ENCODE measurements at regions not wholly inside any gene's neighbourhood (a gene's known extent, or its start where the extent isn't known, plus 50 kb on each side); places are given as distances from the start of the nearest gene placed in this dataset.

GRCh38 chr4:41408859-41409593 lies 128.9 kb upstream of the LIMCH1 start:
- Histone ChIP-seq H3K9me3 (ENCODE audit: low read length) (no peaks in the 10 kb centered on the region), H3K27me3 (ENCODE audit: insufficient read depth, low read length) (no peaks in the 10 kb centered on the region), H3K4me3 (ENCODE audit: low read length) (no peak overlapping the region), H3K4me1 (ENCODE audit: insufficient read depth, low read length) (no peaks in the 10 kb centered on the region), H3K36me3 (ENCODE audit: insufficient read depth, low read length) (no peaks in the 10 kb centered on the region), H2AFZ (ENCODE audit: low read depth, low read length) (no peak overlapping the region)

GRCh38 chr4:41409594-41409895 lies 128.4 kb upstream of the LIMCH1 start:
- H2AFZ ChIP-seq (ENCODE audit: low read depth, low read length), result no peak overlapping the region

GRCh38 chr4:41410049-41410448 lies 127.9 kb upstream of the LIMCH1 start:
- Histone ChIP-seq H2AFZ (ENCODE audit: low read depth, low read length) (no peak overlapping the region), H3K9me3 (ENCODE audit: low read length) (no peaks in the 10 kb centered on the region), H3K36me3 (ENCODE audit: insufficient read depth, low read length) (no peaks in the 10 kb centered on the region), H3K27me3 (ENCODE audit: insufficient read depth, low read length) (no peaks in the 10 kb centered on the region), H3K4me3 (ENCODE audit: low read length) (no peak overlapping the region), H3K4me1 (ENCODE audit: insufficient read depth, low read length) (no peaks in the 10 kb centered on the region)

More at GRCh38 chr4:41409594-41409895, 128.4 kb upstream of the LIMCH1 start:
- no peaks in the 10 kb centered on the region for H3K36me3 ChIP-seq (ENCODE audit: insufficient read depth, low read length)
- H3K4me3 ChIP-seq (ENCODE audit: low read length), result no peak overlapping the region
- H3K4me1 ChIP-seq (ENCODE audit: insufficient read depth, low read length), result no peaks in the 10 kb centered on the region
- no peaks in the 10 kb centered on the region for H3K9me3 ChIP-seq (ENCODE audit: low read length)
- no peaks in the 10 kb centered on the region for H3K27me3 ChIP-seq (ENCODE audit: insufficient read depth, low read length)

GRCh38 chr4:41413670-41414411 lies 124.1 kb upstream of the LIMCH1 start:
- no peaks in the 10 kb centered on the region for H3K27me3 ChIP-seq (ENCODE audit: insufficient read depth, low read length)
- no peak overlapping the region for H2AFZ ChIP-seq (ENCODE audit: low read depth, low read length)

GRCh38 chr4:41414412-41414779 lies 123.6 kb upstream of the LIMCH1 start:
- H3K4me1 ChIP-seq (ENCODE audit: insufficient read depth, low read length), result peaks cover 15% of the 10 kb centered on the region
- no peak overlapping the region for H3K4me3 ChIP-seq (ENCODE audit: low read length)
- H3K27me3 ChIP-seq (ENCODE audit: insufficient read depth, low read length), result no peaks in the 10 kb centered on the region
- no peaks in the 10 kb centered on the region for H3K9me3 ChIP-seq (ENCODE audit: low read length)
- H3K36me3 ChIP-seq (ENCODE audit: insufficient read depth, low read length), result no peaks in the 10 kb centered on the region
- no peak overlapping the region for H2AFZ ChIP-seq (ENCODE audit: low read depth, low read length)

More at GRCh38 chr4:41413670-41414411, 124.1 kb upstream of the LIMCH1 start:
- H3K36me3 ChIP-seq (ENCODE audit: insufficient read depth, low read length), result no peaks in the 10 kb centered on the region
- H3K9me3 ChIP-seq (ENCODE audit: low read length), result no peaks in the 10 kb centered on the region
- H3K4me3 ChIP-seq (ENCODE audit: low read length), result no peak overlapping the region
- peaks cover 14% of the 10 kb centered on the region for H3K4me1 ChIP-seq (ENCODE audit: insufficient read depth, low read length)

- H3K27me3 ChIP-seq (ENCODE audit: insufficient read depth, low read length), result no peaks in the 10 kb centered on the region
- no peak overlapping the region for H3K4me3 ChIP-seq (ENCODE audit: low read length)
- H3K9me3 ChIP-seq (ENCODE audit: low read length), result no peaks in the 10 kb centered on the region
- no peaks in the 10 kb centered on the region for H3K36me3 ChIP-seq (ENCODE audit: insufficient read depth, low read length)
- H3K4me1 ChIP-seq (ENCODE audit: insufficient read depth, low read length), result peaks cover 15% of the 10 kb centered on the region
- H2AFZ ChIP-seq (ENCODE audit: low read depth, low read length), result no peak overlapping the region
These were observed 119.5 kb upstream of the LIMCH1 start for GRCh38 chr4:41418444-41418843.

GRCh38 chr4:41420541-41420940 lies 117.4 kb upstream of the LIMCH1 start:
- H3K9me3 ChIP-seq (ENCODE audit: low read length), result no peaks in the 10 kb centered on the region
- H3K36me3 ChIP-seq (ENCODE audit: insufficient read depth, low read length), result no peaks in the 10 kb centered on the region

GRCh38 chr4:41423117-41423516 lies 114.8 kb upstream of the LIMCH1 start:
- Histone ChIP-seq H3K9me3 (ENCODE audit: low read length) (no peaks in the 10 kb centered on the region), H3K36me3 (ENCODE audit: insufficient read depth, low read length) (no peaks in the 10 kb centered on the region), H2AFZ (ENCODE audit: low read depth, low read length) (no peak overlapping the region), H3K27me3 (ENCODE audit: insufficient read depth, low read length) (no peaks in the 10 kb centered on the region), H3K4me3 (ENCODE audit: low read length) (no peak overlapping the region), H3K4me1 (ENCODE audit: insufficient read depth, low read length) (peaks cover 19% of the 10 kb centered on the region)

More at GRCh38 chr4:41420541-41420940, 117.4 kb upstream of the LIMCH1 start:
- Histone ChIP-seq H2AFZ (ENCODE audit: low read depth, low read length) (no peak overlapping the region), H3K4me1 (ENCODE audit: insufficient read depth, low read length) (peaks cover 13% of the 10 kb centered on the region), H3K27me3 (ENCODE audit: insufficient read depth, low read length) (no peaks in the 10 kb centered on the region), H3K4me3 (ENCODE audit: low read length) (no peak overlapping the region)

GRCh38 chr4:41424522-41424921 lies 113.4 kb upstream of the LIMCH1 start:
- Histone ChIP-seq H3K4me3 (ENCODE audit: low read length) (no peak overlapping the region), H3K27me3 (ENCODE audit: insufficient read depth, low read length) (no peaks in the 10 kb centered on the region), H3K9me3 (ENCODE audit: low read length) (no peaks in the 10 kb centered on the region), H3K36me3 (ENCODE audit: insufficient read depth, low read length) (no peaks in the 10 kb centered on the region), H2AFZ (ENCODE audit: low read depth, low read length) (no peak overlapping the region), H3K4me1 (ENCODE audit: insufficient read depth, low read length) (peaks cover 21% of the 10 kb centered on the region)

GRCh38 chr4:41425650-41426049 lies 112.3 kb upstream of the LIMCH1 start:
- Histone ChIP-seq H3K27me3 (ENCODE audit: insufficient read depth, low read length) (no peaks in the 10 kb centered on the region), H2AFZ (ENCODE audit: low read depth, low read length) (no peak overlapping the region), H3K9me3 (ENCODE audit: low read length) (no peaks in the 10 kb centered on the region), H3K4me1 (ENCODE audit: insufficient read depth, low read length) (peaks cover 26% of the 10 kb centered on the region), H3K36me3 (ENCODE audit: insufficient read depth, low read length) (no peaks in the 10 kb centered on the region), H3K4me3 (ENCODE audit: low read length) (no peak overlapping the region)

- Histone ChIP-seq H3K4me3 (ENCODE audit: low read length) (no peak overlapping the region), H3K36me3 (ENCODE audit: insufficient read depth, low read length) (no peaks in the 10 kb centered on the region), H3K4me1 (ENCODE audit: insufficient read depth, low read length) (peaks cover 34% of the 10 kb centered on the region), H3K9me3 (ENCODE audit: low read length) (no peaks in the 10 kb centered on the region), H3K27me3 (ENCODE audit: insufficient read depth, low read length) (no peaks in the 10 kb centered on the region), H2AFZ (ENCODE audit: low read depth, low read length) (no peak overlapping the region)
These were observed 111.4 kb upstream of the LIMCH1 start for GRCh38 chr4:41426539-41426938.

GRCh38 chr4:41427306-41427882 lies 110.6 kb upstream of the LIMCH1 start:
- H3K36me3 ChIP-seq (ENCODE audit: insufficient read depth, low read length), result no peaks in the 10 kb centered on the region
- no peak overlapping the region for H2AFZ ChIP-seq (ENCODE audit: low read depth, low read length)
- H3K4me1 ChIP-seq (ENCODE audit: insufficient read depth, low read length), result peaks cover 43% of the 10 kb centered on the region
- H3K27me3 ChIP-seq (ENCODE audit: insufficient read depth, low read length), result no peaks in the 10 kb centered on the region
- no peak overlapping the region for H3K4me3 ChIP-seq (ENCODE audit: low read length)
- H3K9me3 ChIP-seq (ENCODE audit: low read length), result no peaks in the 10 kb centered on the region

- Histone ChIP-seq H3K4me1 (ENCODE audit: insufficient read depth, low read length) (peaks cover 49% of the 10 kb centered on the region), H3K9me3 (ENCODE audit: low read length) (no peaks in the 10 kb centered on the region), H3K36me3 (ENCODE audit: insufficient read depth, low read length) (no peaks in the 10 kb centered on the region), H2AFZ (ENCODE audit: low read depth, low read length) (no peak overlapping the region), H3K4me3 (ENCODE audit: low read length) (no peak overlapping the region), H3K27me3 (ENCODE audit: insufficient read depth, low read length) (no peaks in the 10 kb centered on the region)
These were observed 109.9 kb upstream of the LIMCH1 start for GRCh38 chr4:41427931-41428600.

All from neuron (in vitro differentiated cells).